Colonic mucosa (tissue), 4 donors: ENCODE measurements at regions not wholly inside any gene's neighbourhood (a gene's known extent, or its start where the extent isn't known, plus 50 kb on each side); places are given as distances from the start of the nearest gene placed in this dataset.

Source experiments
- DNase-seq: peaks from one replicate; pipeline ENCODE4 v3.0.0-alpha.2; 2020
- H3K27ac ChIP-seq: fragments of 200-600 bp; one replicate; pipeline ENCODE4 v1.8.0; 2021
- H3K27me3 ChIP-seq: fragments of 200-600 bp; one replicate; pipeline ENCODE4 v1.8.0; 2021
- H3K36me3 ChIP-seq: fragments of 200-600 bp; one replicate; pipeline ENCODE4 v1.8.0; 2021
- H3K4me1 ChIP-seq: fragments of 200-600 bp; one replicate; pipeline ENCODE4 v1.8.0; 2021; ENCODE audit warnings: mild to moderate bottlenecking
- H3K4me3 ChIP-seq: fragments of 200-600 bp; one replicate; pipeline ENCODE4 v1.8.0; 2021
- H3K9ac ChIP-seq, 2 donors: one replicate each; pipeline ENCODE4 v1.7.0; 2013; ENCODE audit warnings: control low read depth in 2 of 2, low read depth in 2 of 2, low read length in 2 of 2
- H3K9me3 ChIP-seq: fragments of 200-600 bp; one replicate; pipeline ENCODE4 v1.8.0; 2021
- intact Hi-C: fragments of 100-400 bp; cut with DNase I; formaldehyde crosslinking; loops from one replicate; pipeline ENCODE4 v1.14.1; 2022
- TF ChIP-seq, protein P1 (sequence below): fragments of 200-600 bp; IDR thresholded peaks from one replicate; pipeline ENCODE4 v1.8.0; 2022; ENCODE audit warnings: antibody characterized with exemption, mild to moderate bottlenecking
- donor health status: healthy.
- donor health status: DM: no; HTN: no; CAD: no.
- donor health status: DM: no; HTN: no; CAD: no.

DNA sequence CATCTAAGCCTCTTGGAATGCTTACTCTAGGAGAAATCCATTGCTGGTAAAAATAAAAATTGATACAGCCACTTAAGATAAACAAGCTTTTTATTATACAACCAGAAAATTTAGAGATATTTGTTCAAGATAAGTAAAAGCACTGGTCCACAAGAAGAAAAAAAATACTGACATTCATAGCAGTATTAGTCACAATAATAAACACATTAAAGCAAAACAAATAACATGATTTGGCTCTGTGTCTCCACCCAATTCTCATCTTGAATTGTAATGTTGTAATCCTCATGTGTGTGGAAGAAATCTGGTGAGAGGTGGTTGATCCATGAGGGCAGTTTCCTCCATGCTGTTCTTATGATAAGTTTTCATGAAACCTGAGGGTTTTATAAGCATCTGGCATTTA lies 1093.5 kb upstream of the ADGRB3 start:
- TF ChIP-seq, protein P1, sequence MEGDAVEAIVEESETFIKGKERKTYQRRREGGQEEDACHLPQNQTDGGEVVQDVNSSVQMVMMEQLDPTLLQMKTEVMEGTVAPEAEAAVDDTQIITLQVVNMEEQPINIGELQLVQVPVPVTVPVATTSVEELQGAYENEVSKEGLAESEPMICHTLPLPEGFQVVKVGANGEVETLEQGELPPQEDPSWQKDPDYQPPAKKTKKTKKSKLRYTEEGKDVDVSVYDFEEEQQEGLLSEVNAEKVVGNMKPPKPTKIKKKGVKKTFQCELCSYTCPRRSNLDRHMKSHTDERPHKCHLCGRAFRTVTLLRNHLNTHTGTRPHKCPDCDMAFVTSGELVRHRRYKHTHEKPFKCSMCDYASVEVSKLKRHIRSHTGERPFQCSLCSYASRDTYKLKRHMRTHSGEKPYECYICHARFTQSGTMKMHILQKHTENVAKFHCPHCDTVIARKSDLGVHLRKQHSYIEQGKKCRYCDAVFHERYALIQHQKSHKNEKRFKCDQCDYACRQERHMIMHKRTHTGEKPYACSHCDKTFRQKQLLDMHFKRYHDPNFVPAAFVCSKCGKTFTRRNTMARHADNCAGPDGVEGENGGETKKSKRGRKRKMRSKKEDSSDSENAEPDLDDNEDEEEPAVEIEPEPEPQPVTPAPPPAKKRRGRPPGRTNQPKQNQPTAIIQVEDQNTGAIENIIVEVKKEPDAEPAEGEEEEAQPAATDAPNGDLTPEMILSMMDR, result no peak
- H3K27me3 ChIP-seq, result no peaks in the 10 kb centered on the region
- no peak overlapping the region for H3K27ac ChIP-seq
- no peaks in the 10 kb centered on the region for H3K9me3 ChIP-seq
- intact Hi-C loops, result no loop called here
- H3K4me3 ChIP-seq, result no peak overlapping the region
- H3K36me3 ChIP-seq, result no peaks in the 10 kb centered on the region
- H3K9ac ChIP-seq, result no peak overlapping the region
- H3K4me1 ChIP-seq, result no peaks in the 10 kb centered on the region
- no peak for DNase-seq

DNA sequence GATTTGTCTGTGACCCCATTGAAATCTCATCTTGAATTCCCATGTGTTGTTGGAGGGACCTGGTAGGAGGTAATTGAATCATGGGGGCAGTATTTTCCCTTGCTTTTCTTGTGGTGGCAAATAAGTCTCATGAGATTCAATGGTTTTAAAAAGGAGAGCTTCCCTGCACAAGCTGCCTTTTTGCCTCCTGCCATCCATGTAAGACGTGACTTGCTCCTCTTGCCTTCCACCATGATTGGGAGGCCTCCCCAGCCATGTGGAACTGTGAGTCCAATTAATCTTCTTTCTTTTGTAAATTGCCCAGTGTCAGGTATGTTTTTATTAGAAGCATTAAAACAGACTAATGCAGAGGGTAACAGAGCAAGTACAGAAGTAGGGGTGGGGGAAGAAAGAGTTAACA lies 1097.0 kb upstream of the ADGRB3 start:
- Histone ChIP-seq H3K4me1 (no peaks in the 10 kb centered on the region), H3K27me3 (no peaks in the 10 kb centered on the region), H3K27ac (no peak overlapping the region), H3K9me3 (no peaks in the 10 kb centered on the region), H3K4me3 (no peak overlapping the region), H3K9ac (no peak overlapping the region), H3K36me3 (no peaks in the 10 kb centered on the region)
- no peak for DNase-seq
- TF ChIP-seq, protein P1, result no peak
- intact Hi-C loops, result no loop called here

DNA sequence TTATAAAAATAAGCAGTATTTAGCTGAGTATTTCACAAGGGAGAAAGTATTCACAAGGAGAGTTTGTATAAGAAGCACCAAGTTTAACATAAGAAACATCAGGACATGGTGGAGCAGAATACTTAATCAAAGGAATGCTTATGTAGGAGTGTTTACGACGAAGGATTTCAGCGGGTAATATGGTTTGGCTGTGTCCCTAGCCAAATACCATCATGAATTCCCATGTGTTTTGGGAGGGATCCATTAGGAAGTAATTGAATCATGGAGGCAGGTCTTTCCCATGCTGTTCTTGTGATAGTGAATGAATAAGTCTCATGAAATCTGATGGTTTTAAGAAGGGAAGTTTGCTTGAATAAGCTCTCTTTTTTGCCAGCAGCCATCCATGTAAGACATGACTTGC lies 1099.1 kb upstream of the ADGRB3 start:
- H3K9ac ChIP-seq, result no peak overlapping the region
- H3K27ac ChIP-seq, result no peak overlapping the region
- no peaks in the 10 kb centered on the region for H3K4me1 ChIP-seq
- no peaks in the 10 kb centered on the region for H3K36me3 ChIP-seq
- intact Hi-C loops, result no loop called here
- H3K27me3 ChIP-seq, result no peaks in the 10 kb centered on the region
- H3K9me3 ChIP-seq, result no peaks in the 10 kb centered on the region
- no peak for DNase-seq
- no peak overlapping the region for H3K4me3 ChIP-seq
- TF ChIP-seq, protein P1, result no peak

DNA sequence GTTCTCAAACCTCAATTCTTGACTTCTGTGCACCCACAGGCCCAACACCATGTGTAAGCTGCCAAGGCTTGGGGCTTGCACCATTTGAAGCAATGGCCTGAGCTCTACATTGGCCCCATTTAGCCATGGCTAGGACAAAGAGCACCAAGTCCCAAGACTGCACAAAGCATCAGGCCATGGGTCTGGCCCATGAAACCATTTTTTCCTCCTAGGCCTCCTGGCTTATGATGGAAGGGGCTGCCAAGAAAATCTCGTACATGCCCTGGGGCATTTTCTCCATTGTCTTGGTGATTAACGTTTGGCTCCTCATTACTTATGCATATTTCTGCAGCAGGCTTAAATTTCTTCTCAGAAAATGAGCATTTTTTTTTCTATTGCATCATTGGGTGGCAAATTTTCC lies 1128.7 kb upstream of the ADGRB3 start:
- Histone ChIP-seq H3K9ac (no peak overlapping the region), H3K36me3 (no peaks in the 10 kb centered on the region)

DNA sequence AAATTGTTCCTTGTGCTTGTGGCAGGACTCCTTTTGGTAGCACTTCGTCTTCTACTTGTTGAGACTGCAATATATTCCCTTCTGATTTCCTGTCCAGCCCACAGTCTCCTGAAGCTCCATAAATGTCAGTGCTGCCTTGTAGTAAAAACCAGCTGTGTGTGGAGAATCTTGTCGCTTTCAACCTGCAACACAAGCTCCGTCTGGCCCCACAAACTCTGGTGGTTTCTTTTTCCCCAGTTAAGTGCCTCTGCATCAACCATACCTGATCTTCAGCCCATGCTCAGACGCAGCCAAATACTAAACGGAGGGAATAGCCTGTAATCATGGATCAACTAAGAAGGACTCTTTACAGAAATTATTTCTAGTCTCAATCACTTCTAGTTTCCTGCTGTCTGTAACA lies 1133.3 kb upstream of the ADGRB3 start:
- Histone ChIP-seq H3K36me3 (no peaks in the 10 kb centered on the region), H3K4me3 (no peak overlapping the region), H3K27me3 (no peaks in the 10 kb centered on the region), H3K9ac (no peak overlapping the region), H3K27ac (no peak overlapping the region), H3K4me1 (no peaks in the 10 kb centered on the region), H3K9me3 (no peaks in the 10 kb centered on the region)
- DNase-seq, result no peak
- intact Hi-C loops, result no loop called here
- TF ChIP-seq, protein P1, result no peak

More for the DNA sequence above, 1128.7 kb upstream of the ADGRB3 start:
- TF ChIP-seq, protein P1, result no peak
- no peak for DNase-seq
- intact Hi-C loops, result no loop called here
- H3K9me3 ChIP-seq, result no peaks in the 10 kb centered on the region
- no peak overlapping the region for H3K4me3 ChIP-seq
- H3K27me3 ChIP-seq, result no peaks in the 10 kb centered on the region
- H3K27ac ChIP-seq, result no peak overlapping the region
- no peaks in the 10 kb centered on the region for H3K4me1 ChIP-seq

DNA sequence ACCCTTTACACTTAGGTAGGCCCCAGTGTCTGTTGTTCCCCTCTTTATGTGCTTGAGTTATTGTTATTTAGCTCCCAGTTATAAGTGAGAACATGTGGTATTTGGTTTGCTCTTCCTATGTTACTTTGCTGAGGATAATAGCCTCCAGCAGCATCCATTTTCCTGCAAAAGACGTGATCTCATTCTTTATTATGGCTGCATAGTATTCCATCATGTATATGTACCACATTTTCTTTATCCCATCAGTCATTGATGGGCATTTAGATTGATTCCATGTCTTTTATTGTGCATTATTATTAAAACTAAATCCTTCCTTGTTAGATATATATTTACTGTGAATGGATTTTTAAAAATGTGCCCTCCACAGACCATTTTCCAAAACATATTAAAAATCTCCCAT lies 1137.3 kb upstream of the ADGRB3 start:
- Histone ChIP-seq H3K4me1 (no peaks in the 10 kb centered on the region), H3K27me3 (no peaks in the 10 kb centered on the region), H3K9ac (no peak overlapping the region), H3K4me3 (no peak overlapping the region), H3K9me3 (no peaks in the 10 kb centered on the region), H3K36me3 (no peaks in the 10 kb centered on the region), H3K27ac (no peak overlapping the region)
- TF ChIP-seq, protein P1, result no peak
- intact Hi-C loops, result no loop called here
- DNase-seq, result no peak
